Medulla oblongata (tissue), 1 donor: ENCODE measurements at regions not wholly inside any gene's neighbourhood (a gene's known extent, or its start where the extent isn't known, plus 50 kb on each side); places are given as distances from the start of the nearest gene placed in this dataset.
"Not testable (repeated sequence)": the region's sequence is repeated elsewhere in the genome, so short reads cannot be mapped to it uniquely, and the experiment has no call there.

Source experiments
- DNase-seq: peaks from one replicate; pipeline ENCODE4 v3.0.0-alpha.2; 2015; ENCODE audit errors: extremely low spot score

DNA sequence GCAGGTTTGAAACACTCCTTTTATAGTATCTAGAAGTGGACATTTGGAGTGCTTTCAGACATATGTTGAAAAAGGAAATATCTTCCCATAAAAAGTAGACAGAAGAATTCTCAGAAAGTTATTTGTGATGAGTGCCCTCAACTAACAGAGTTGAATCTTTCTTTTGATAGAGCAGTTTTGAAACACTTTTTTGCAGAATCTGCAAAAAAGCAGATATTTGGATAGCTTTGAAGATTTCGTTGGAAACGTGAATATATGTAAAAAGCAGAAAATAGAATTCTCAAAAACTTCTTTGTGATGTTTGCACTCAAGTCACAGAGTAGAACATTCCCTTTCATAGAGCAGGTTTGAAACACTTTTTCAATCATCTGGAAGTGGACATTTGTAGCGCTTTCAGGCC is 676.4 kb upstream of the ZNF337 start:
- not testable (repeated sequence) for DNase-seq

DNA sequence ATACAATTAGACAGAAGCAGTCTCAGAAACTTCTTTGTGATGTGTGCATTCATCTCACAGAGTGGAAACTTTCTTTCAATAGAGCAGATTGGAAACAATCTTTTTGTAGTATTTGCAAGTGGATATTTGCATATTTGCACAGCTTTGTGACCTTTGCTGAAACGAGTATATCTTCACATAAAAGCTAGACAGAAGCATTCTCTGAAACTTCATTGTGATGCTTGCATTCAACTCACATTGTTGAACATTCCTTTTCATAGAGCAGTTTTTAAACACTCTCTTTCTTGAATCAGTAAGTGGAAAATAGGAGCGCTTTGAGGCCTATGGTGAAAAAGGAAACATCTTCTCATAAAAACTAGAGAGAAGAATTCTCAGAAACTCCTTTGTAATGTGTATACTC is 657.9 kb upstream of the ZNF337 start:
- no peak for DNase-seq

DNA sequence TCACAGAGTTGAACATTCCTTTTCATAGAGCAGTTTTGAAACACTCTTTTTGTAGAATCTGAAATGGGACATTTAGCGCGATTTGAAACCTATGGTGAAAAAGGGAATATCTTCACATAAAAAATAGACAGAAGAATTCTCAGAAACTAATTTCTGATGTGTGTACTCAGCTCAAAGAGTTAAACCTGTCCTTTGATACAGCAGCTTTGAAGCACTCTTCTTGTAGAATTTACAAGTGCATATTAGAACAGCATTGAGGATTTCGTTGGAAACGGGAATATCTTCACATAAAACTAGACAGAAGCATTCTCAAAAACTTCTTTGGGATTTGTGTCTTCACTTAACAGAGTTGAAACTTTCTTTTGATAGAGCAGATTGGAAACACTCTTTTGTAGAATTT is 650.7 kb upstream of the ZNF337 start:
- no peak for DNase-seq

DNA sequence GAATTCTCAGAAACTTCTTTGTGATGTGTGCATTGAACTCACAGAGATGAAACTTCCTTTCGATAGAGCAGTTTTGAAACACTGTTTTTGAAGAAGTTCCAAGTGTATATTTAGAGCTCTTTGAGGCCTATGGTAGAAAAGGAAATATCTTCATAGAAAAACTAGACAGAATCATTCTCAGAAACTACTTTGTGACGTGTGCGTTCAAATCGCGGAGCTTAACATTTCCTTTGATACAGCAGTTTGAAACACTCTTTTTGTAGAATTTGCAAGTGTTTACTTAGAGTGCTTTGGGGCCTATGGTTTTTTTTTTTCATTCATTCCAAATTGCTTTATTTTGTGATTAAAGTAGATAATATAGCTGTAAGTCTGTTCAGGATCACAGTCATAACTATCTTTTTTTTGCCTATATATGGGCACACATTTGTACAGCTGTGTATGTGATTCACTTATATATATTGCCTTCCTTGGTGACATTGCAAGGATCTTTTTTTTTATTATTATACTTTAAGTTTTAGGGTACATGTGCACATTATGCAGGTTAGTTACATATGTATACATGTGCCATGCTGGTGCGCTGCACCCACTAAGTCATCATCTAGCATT is 643.9 kb upstream of the ZNF337 start:
- not testable (repeated sequence) for DNase-seq

DNA sequence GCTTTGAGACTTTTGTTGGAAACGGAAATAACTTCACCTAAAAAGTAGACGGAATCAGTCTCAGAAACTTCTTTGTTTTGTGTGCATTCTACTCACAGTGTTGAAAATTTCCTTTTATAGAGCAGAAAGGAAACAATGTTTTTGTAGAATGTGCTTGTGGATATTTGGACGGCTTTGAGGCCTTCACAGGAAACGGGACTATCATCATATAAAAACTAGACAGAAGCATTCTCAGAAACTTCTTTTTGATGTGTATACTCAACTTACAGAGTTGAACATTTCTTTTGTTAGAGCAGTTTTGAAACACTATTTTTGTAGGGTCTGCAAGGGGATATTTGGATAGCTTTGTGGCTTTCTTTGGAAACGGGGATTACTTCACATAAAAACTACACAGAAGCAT is 627.5 kb upstream of the ZNF337 start:
- no peak for DNase-seq

DNA sequence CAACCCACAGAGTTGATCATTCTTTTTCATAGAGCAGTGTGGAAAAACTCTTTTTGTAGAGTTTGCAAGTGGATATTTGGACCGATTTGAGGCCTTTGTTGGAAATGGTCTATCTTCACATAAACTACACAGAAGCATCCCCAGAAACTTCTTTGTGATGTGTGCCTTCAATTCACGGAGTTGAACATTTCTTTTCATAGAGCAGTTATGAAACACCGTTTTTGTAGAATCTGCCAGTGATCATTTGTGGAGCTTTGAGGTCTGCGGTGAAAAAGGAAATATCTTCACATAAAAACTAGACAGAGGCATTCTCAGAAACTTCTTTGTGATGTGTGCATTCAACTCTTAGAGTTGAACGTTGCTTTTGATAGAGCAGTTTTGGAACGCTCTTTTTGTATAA is 618.4 kb upstream of the ZNF337 start:
- no peak for DNase-seq

DNA sequence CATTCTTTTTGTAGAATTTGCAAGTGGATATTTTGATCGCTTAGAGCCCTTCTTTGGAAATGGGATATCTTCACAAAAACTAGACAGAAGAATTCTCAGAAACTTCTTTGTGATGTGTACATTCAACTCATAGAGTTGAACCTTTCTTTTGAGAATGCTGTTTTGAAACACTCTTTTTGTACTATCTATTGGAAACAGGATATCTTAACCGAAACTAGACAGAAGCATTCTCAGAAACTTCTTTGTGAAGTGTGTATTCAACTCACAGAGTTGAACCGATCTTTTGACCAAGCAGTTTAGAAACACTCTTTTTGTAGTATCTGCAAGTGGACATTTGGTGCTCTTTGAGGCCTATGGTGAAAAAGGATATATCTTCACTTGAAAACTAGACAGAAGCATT is 613.1 kb upstream of the ZNF337 start:
- DNase-seq = not testable (repeated sequence)

DNA sequence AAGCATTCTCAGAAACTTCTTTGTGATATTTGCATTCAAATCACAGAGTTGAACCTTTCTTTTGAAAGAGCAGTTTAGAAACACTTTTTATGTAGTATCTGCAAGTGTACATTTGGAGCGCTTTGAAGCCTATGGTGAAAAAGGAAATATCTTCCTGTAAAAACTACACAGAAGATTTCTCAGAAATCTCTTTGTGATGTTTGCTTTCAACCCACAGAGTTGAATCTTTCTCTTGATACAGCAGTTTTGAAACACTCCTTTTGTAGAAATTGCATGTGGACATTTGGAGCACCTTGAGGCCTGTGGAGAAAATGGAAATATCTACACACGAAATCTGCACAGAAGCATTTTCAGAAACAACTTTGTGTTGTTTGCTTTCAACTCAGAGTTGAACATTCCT is 612.3 kb upstream of the ZNF337 start:
- no peak for DNase-seq

DNA sequence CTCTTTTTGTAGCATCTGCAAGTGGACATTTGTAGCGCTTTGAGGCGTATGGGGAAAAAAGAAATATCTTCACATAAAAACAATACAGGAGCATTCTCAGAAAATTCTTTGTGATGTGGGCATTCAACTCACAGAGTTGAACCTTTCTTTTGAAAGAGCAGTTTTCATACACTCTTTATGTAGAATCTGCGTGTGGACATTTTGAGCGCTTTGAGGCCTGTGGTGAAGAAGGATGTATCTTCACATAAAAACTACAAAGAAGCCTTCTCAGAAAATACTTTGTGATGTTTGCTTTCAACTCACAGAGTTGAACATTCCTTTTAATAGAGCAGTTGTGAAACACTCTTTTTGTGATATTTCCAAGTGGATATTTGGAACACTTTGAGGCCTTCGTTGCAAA is 598.4 kb upstream of the ZNF337 start:
- no peak for DNase-seq

DNA sequence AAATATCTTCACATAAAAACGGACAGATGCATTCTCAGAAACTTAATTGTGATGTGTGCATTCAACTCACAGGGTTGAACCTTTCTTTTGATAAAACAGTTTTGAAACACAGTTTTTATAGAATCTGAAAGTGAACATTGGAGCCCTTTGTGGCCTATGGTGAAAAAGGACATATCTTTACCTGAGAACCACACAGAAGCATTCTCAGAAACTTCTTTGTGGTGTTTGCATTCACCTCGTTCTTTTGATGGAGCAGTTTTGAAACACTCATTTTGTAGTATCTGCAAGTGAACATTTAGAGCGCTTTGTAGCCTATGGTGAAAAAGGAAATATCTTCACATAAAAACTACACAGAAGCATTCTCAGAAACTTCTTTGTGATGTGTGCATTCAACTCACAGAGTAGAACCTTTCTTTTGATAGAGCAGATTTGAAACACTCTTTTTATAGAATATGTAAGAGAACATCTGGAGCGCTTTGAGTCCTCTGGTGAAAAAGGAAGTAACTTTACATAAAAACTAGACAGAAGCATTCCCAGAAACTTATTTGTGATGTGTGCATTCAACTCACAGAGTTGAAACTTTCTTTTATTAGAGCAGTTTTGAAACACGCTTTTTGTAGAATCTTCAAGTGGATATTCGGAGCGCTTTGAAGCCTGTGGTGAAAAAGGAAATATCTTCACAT is 591.9 kb upstream of the ZNF337 start:
- not testable (repeated sequence) for DNase-seq

DNA sequence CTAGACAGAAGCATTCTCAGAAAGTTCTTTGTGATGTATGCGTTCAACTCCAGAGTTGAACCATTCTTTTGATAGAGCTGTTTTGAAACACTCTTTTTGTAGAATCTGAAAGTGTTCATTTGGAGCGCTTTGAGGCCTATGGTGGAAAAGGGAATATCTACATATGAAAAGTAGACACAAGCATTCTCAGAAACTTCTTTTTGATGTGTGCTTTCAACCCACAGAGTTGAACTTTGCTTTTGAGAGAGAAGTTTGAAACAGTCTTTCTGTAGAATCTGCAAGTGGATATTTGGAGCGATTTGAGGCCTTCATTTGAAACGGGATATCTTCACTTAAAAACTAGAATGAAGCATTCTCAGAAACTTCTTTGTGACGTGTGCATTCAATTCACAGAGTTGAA is 582.6 kb upstream of the ZNF337 start:
- no peak for DNase-seq

DNA sequence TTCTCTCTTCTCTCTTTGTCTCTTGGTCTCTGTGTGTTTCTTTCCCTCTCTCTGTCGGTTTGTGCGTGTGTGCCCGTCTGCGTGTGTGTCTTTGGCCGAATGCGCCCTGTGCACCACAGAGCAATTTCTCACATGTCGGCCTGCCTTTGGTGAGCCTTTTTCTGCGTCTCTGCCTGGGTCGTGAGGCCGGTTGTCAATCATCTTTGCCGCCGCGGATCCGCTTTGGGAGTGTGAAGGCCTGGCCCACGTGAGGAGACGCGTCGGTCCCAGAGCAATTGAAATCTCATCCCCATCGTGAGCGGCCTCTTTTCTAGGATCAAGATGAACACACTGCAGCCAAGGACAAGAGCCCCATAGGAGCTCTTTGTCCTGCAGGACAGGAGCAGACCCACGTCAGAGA is 580.7 kb upstream of the ZNF337 start:
- DNase-seq = no peak

DNA sequence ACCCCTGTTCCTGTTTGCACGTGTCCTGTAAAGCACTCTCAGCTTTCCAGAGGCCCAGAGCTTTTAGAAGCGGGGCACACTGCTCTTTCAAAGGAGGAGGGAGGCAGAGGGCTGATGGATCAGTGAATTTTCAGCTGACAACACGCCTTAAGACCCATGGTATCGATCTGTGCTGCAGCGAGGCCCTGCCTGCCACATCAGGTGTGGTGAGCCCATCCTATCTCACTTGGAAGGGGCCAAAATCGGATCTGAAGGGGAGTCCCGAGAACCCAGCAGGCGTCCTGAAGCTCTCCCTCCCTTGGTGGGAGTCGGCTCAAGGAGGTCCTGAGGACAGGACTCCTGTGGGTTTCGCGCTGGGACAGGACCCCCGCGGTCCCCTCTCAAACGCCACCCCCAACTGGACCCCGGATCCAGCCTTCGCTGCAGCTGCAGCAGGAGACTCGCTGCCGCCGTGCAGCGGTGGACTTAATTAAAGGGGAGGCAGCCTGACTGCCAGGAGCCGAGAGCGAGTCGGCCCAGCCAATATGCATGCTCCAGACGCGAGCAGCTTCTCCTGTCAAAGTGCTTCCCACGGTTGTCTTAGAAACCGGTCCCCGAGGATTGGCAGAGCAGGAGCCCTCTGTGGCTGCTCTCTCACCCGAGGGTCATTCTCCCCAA is 580.0 kb upstream of the ZNF337 start:
- peak; percentile 3 for DNase-seq

DNA sequence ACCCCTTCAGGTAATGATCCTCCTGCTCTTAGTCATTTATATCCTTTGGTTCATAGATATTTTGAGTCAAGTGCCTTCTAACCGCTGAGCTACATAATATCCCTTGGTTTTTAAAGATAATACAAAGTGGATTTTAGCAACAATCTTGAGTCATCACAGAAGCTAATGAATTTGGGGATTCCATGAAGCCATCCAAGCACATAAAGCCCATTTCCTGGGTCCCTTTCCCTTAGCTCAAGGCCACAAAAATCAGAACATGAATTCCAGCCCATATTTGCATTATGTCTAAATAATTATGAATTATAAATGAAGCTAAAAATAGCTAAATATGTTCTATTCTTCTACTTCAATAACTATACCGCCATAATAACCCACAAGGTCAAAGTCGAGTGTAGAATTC is 572.1 kb upstream of the ZNF337 start:
- DNase-seq = not testable (repeated sequence)

DNA sequence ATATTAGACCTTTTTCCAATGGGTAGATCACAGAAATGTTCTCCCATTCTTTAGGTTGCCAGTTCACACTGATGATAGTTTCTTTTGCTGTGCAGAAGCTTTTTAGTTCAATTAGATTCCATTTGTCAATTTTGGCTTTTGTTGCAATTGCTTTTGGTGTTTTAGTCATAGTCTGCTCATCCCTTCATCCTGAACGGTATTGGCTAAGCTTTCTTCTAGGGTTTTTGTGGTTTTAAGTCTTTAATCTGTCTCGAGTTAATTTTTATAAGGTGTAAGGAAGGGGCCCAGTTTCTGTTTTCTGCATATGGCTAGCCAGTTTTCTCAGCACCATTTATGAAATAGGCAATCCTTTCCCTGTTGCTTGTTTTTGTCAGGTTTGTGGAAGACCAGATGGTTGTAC is 564.3 kb upstream of the ZNF337 start:
- DNase-seq = not testable (repeated sequence)

DNA sequence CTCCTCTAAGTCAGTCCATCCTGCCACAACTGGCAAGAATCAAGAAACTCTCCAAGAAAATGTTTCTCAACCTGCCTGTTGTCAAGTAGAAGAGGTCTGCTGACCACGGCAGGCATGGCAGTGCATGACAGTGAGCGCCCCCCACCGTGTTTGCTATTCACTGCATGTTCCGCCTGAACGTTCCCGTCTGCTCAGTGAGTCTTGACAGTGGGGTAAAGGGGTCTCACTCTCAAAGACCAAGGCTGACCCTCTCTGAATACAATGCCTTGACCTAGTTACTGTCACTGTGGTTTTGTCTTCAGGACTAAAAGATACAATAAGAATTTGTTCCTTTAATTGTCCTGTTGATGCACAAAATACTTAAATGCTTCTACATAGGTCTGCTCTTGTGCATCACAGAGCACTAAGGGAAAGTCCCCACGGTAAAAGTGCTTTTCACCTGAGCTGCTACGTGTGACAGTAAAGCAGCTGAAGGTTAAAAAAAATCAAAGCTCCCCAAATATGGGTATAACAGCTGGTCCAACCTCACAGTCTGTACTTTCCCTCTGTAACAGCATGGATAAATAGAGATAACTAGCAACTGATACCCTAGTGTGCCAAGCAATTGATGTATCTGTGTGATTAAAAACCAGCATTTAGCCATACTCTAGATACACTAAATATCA is 555.8 kb upstream of the ZNF337 start:
- not testable (repeated sequence) for DNase-seq

DNA sequence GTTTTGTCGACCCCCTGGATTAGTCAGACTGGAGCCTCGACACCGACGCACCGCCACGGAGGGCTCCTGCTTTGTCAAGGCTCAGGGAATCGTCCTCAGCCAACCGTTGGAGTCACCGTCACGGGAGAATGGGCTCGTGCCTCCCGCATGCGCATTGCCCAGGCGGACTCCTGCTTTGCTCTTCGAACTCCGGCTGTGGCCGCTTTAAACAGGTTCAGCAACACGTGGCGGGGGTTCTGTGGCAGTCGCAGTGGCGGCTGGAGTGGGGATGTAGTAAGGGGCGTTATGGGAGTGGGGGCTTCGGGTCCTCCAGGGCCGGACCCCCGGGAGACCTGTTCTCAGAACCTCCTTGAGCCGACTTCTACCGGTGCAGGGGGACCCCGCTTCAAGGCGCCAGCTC is 554.7 kb upstream of the ZNF337 start:
- DNase-seq = not testable (repeated sequence)

DNA sequence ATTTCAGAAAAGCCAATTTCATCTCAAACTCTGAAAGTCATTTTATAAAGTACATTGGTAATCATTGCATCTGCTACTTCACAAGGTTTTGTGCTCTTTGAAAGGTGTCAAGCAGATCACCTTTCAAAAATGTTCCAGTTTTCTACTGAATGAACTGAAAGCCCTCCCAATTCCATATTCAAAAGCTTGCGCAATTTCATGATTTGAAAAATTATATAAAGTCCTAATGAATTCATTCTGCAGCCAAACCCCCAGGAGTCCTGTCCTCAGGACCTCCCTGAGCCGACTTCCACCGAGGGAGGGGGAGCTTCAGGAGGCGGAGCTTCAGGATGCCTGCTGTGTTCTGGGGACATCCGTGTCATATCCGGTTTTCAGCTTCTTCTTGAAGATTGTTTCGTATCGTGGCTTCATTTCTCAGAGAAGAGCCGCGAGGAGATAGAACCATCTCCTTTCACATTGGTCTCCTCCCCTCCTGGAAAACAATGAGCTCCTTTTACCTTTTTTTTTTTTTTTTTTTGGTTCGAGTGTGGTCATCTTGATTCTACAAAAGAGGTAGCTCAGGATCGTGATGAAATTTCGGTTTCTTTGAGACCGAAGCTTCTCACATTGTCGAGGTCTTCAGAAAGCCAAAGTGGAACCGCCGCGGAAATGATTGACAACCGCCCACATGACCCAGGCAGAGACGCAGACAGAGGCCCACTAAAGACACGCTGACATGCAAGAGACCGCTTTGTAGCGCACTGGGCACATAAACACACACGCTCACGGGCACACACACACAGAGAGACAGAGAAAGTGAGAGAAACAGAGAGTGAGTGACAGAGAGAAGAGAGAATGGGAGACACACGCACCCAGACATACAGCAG is 553.8 kb upstream of the ZNF337 start:
- DNase-seq = not testable (repeated sequence)

DNA sequence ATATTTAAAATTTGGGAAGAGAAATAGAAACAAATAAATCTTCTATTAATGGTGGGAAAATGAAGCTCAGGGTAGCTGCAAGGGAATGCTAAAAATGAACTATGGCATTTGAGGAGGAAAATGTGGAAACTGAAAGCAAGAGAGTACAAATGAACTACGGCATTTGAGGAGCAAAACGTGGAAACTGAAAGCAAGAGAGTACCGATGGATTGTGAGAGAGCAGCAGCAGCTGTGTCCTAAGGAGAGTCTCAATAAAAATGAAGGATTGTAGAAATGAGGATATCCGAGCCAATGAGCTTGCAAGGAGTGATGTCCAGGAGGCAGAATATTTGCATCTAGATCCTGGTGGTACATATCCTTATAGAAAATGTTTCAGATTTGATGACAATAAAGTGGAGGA is 547.1 kb upstream of the ZNF337 start:
- DNase-seq = no peak

DNA sequence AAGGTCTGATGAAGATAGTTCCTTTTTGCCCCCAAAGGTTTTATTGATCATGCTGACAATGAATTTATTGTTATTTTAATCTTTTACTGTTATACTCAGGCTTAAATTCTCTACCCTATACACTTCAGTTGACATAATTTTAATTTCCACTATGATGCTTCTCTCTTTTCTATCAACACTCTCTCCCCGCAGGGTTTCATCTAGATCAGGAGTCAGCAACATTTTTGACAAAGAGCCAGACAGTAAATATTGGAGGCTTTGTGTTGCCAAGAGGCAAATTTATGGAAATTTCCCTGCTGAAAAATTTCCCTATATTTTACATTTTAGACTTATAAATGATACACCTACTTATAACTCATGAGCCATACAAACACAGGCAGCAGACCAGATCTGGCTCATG is 524.0 kb upstream of the ZNF337 start:
- DNase-seq = not testable (repeated sequence)

DNA sequence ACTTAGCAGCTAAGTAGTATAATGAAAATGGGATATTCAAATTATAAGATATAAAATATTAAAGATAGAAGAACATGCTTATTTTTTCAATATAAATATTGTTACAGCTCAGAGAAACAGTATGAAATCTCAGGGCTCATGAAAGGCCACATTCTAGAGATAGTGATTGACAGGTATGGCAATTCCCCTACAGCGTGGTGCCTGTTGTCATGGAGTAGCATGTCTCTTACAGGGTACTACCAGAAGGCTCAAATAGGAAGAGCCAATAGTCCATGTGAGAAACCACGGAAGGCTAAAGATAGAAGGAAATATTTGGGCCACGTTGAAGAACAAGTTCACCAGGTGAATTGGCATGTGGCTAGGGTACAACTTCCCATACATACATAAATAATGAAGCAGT is 522.9 kb upstream of the ZNF337 start:
- DNase-seq = not testable (repeated sequence)

DNA sequence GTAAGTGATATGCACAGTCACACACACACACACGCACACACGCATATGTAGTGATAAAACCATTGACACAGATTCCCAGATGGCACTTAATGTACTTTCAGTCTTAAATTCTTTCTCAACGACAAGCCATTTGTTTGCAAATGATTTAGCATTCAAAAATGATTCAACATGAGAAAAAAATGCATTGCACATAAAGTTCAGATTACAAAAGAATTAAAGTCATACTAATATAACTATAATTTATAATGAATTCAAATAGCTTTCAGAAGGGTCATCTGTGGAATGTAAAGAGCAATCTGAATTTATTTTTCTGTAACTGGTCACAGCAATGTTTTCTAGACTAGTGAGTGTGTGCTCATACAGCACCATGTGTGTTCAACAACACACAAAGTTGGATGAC is 521.6 kb upstream of the ZNF337 start:
- DNase-seq = no peak
